Neural cell (in vitro differentiated cells): ENCODE measurements at regions not wholly inside any gene's neighbourhood (a gene's known extent, or its start where the extent isn't known, plus 50 kb on each side); places are given as distances from the start of the nearest gene placed in this dataset.

Experiments used
- H2AFZ ChIP-seq: fragments of 200-600, 300-800 bp; sonication (generic), shearing (Covaris generic); 2 replicates; pipeline ENCODE4 v1.6.0; 2014; ENCODE audit warnings: low read depth, mild to moderate bottlenecking, antibody characterized with exemption, low read length, moderate library complexity
- H3F3A ChIP-seq: fragments of 200-600 bp; shearing (Covaris generic); 2 replicates; pipeline ENCODE4 v1.6.1; 2016; ENCODE audit warnings: mild to moderate bottlenecking, moderate library complexity, mixed read lengths, antibody characterized with exemption, low read length; ENCODE audit not compliant: insufficient read depth, poor library complexity, severe bottlenecking
- H3K27ac ChIP-seq: fragments of 200-600, 300-800 bp; sonication (generic), shearing (Covaris generic); 2 replicates; pipeline ENCODE4 v1.5.1; 2014; ENCODE audit warnings: mild to moderate bottlenecking, low read length, moderate library complexity
- H3K27me3 ChIP-seq: fragments of 300-800, 200-600 bp; sonication (generic), shearing (Covaris generic); 2 replicates; pipeline ENCODE4 v1.6.0; 2014; ENCODE audit warnings: mild to moderate bottlenecking, low read depth, low read length, moderate library complexity; ENCODE audit not compliant: insufficient read depth
- H3K36me3 ChIP-seq: fragments of 300-800, 200-600 bp; sonication (generic), shearing (Covaris generic); 2 replicates; pipeline ENCODE4 v1.5.1; 2014; ENCODE audit warnings: mild to moderate bottlenecking, antibody characterized with exemption, low read length, moderate library complexity; ENCODE audit not compliant: insufficient read depth
- H3K4me2 ChIP-seq: fragments of 300-800, 200-600 bp; sonication (generic), shearing (Covaris generic); 2 replicates; pipeline ENCODE4 v1.6.0; 2014; ENCODE audit warnings: mild to moderate bottlenecking, low read length
- H3K4me3 ChIP-seq: fragments of 300-800, 200-600 bp; sonication (generic), shearing (Covaris generic); 2 replicates; pipeline ENCODE4 v1.5.1; 2014; ENCODE audit warnings: mild to moderate bottlenecking, low read length, moderate library complexity
- H3K79me2 ChIP-seq: fragments of 200-600 bp; shearing (Covaris generic); replicated peaks from 2 replicates; pipeline ENCODE4 v1.6.0; 2014; ENCODE audit warnings: mild to moderate bottlenecking, low read length, moderate library complexity; ENCODE audit not compliant: insufficient read depth
- H3K9ac ChIP-seq: fragments of 300-800, 200-600 bp; sonication (generic), shearing (Covaris generic); 2 replicates; pipeline ENCODE4 v1.6.1; 2016; ENCODE audit warnings: mild to moderate bottlenecking, low read length, mixed read lengths
- H3K9me2 ChIP-seq: fragments of 200-600 bp; shearing (Covaris generic); 2 replicates; pipeline ENCODE4 v1.6.1; 2016; ENCODE audit warnings: mild to moderate bottlenecking, low read length, mixed read lengths; ENCODE audit not compliant: insufficient read depth
- H3K9me3 ChIP-seq: fragments of 200-600, 300-800 bp; sonication (generic), shearing (Covaris generic); 2 replicates; pipeline ENCODE4 v1.6.1; 2016; ENCODE audit warnings: mild to moderate bottlenecking, mixed run types, low read length, moderate library complexity, mixed read lengths
- H4K20me1 ChIP-seq: fragments of 200-600 bp; shearing (Covaris generic); 2 replicates; pipeline ENCODE4 v1.6.1; 2016; ENCODE audit warnings: mild to moderate bottlenecking, mixed run types; ENCODE audit not compliant: insufficient read depth
- EP300 ChIP-seq: fragments of 450-650 bp; conservative IDR thresholded peaks from 2 replicates; pipeline ENCODE4 v1.6.1; 2014; ENCODE audit warnings: antibody characterized with exemption, mild to moderate bottlenecking, moderate library complexity; ENCODE audit not compliant: poor library complexity, severe bottlenecking
- EZH2 ChIP-seq: fragments of 200-600, 300-800 bp; shearing (Covaris generic), sonication (generic); IDR thresholded peaks from 2 replicates; pipeline ENCODE4 v1.6.1; 2014; ENCODE audit warnings: antibody characterized with exemption, low read length, borderline replicate concordance, mild to moderate bottlenecking; ENCODE audit not compliant: insufficient read depth, poor library complexity, severe bottlenecking
- MXI1 ChIP-seq: fragments of 450-650 bp; conservative IDR thresholded peaks from 2 replicates; pipeline ENCODE4 v1.6.1; 2014; ENCODE audit warnings: antibody characterized with exemption, mild to moderate bottlenecking; ENCODE audit not compliant: poor library complexity, severe bottlenecking
- POLR2AphosphoS5 ChIP-seq: IDR thresholded peaks from 2 replicates; pipeline ENCODE4 v1.6.1; 2012
- RAD21 ChIP-seq: fragments of 450-650 bp; conservative IDR thresholded peaks from 2 replicates; pipeline ENCODE4 v1.6.1; 2014; ENCODE audit warnings: antibody characterized with exemption, mild to moderate bottlenecking, moderate library complexity
- SMC3 ChIP-seq: fragments of 450-650 bp; conservative IDR thresholded peaks from 2 replicates; pipeline ENCODE4 v1.6.1; 2014; ENCODE audit warnings: antibody characterized with exemption, mild to moderate bottlenecking, moderate library complexity; ENCODE audit not compliant: poor library complexity
- TAF1 ChIP-seq: IDR thresholded peaks from 2 replicates; pipeline ENCODE4 v1.6.1; 2012; ENCODE audit warnings: low read depth
- TF ChIP-seq, protein P1 (sequence below): fragments of 450-650 bp; IDR thresholded peaks from 2 replicates; pipeline ENCODE4 v1.5.1; 2014; ENCODE audit warnings: antibody characterized with exemption, mild to moderate bottlenecking, moderate library complexity; ENCODE audit not compliant: poor library complexity, severe bottlenecking
- TF ChIP-seq, protein P2 (sequence below): IDR thresholded peaks from 2 replicates; pipeline ENCODE4 v1.6.1; 2012; ENCODE audit warnings: borderline replicate concordance

DNA sequence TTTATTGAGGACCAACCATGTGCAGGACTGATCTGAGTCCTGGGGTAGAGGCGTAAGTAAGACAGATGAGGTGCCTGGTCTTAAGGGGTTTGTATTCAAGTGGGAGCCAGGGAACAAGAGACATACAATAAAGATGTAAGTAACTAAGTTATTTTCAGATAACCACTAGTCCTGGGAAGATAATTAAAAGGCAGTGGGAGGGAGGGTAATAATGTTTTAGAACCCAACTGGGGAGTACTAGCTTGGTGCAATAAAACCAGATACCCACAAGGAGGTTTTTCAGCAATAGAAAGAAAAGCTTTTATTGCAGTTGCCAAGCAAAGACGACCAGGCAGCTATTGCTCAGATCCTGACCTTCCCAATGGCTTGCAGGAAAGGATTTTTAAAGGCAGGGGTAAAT is 893.7 kb downstream of the UQCRFS1 start:
- Histone ChIP-seq H3K79me2 (no peaks in the 10 kb centered on the region), H3F3A (no peaks in the 10 kb centered on the region), H3K9me3 (no peaks in the 10 kb centered on the region), H3K27me3 (no peaks in the 10 kb centered on the region), H4K20me1 (no peaks in the 10 kb centered on the region), H3K9me2 (no peaks in the 10 kb centered on the region), H3K36me3 (no peaks in the 10 kb centered on the region), H2AFZ (no peak overlapping the region), H3K27ac (no peak overlapping the region), H3K4me2 (no peak overlapping the region), H3K4me3 (no peak overlapping the region), H3K9ac (no peak overlapping the region)
- TF ChIP-seq TAF1 (no peak), EP300 (no peak), RAD21 (no peak), SMC3 (no peak), EZH2 (no peak), POLR2AphosphoS5 (no peak), MXI1 (no peak)
- TF ChIP-seq, protein P1, sequence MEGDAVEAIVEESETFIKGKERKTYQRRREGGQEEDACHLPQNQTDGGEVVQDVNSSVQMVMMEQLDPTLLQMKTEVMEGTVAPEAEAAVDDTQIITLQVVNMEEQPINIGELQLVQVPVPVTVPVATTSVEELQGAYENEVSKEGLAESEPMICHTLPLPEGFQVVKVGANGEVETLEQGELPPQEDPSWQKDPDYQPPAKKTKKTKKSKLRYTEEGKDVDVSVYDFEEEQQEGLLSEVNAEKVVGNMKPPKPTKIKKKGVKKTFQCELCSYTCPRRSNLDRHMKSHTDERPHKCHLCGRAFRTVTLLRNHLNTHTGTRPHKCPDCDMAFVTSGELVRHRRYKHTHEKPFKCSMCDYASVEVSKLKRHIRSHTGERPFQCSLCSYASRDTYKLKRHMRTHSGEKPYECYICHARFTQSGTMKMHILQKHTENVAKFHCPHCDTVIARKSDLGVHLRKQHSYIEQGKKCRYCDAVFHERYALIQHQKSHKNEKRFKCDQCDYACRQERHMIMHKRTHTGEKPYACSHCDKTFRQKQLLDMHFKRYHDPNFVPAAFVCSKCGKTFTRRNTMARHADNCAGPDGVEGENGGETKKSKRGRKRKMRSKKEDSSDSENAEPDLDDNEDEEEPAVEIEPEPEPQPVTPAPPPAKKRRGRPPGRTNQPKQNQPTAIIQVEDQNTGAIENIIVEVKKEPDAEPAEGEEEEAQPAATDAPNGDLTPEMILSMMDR = no peak
- TF ChIP-seq, protein P2, sequence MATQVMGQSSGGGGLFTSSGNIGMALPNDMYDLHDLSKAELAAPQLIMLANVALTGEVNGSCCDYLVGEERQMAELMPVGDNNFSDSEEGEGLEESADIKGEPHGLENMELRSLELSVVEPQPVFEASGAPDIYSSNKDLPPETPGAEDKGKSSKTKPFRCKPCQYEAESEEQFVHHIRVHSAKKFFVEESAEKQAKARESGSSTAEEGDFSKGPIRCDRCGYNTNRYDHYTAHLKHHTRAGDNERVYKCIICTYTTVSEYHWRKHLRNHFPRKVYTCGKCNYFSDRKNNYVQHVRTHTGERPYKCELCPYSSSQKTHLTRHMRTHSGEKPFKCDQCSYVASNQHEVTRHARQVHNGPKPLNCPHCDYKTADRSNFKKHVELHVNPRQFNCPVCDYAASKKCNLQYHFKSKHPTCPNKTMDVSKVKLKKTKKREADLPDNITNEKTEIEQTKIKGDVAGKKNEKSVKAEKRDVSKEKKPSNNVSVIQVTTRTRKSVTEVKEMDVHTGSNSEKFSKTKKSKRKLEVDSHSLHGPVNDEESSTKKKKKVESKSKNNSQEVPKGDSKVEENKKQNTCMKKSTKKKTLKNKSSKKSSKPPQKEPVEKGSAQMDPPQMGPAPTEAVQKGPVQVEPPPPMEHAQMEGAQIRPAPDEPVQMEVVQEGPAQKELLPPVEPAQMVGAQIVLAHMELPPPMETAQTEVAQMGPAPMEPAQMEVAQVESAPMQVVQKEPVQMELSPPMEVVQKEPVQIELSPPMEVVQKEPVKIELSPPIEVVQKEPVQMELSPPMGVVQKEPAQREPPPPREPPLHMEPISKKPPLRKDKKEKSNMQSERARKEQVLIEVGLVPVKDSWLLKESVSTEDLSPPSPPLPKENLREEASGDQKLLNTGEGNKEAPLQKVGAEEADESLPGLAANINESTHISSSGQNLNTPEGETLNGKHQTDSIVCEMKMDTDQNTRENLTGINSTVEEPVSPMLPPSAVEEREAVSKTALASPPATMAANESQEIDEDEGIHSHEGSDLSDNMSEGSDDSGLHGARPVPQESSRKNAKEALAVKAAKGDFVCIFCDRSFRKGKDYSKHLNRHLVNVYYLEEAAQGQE = no peak

DNA sequence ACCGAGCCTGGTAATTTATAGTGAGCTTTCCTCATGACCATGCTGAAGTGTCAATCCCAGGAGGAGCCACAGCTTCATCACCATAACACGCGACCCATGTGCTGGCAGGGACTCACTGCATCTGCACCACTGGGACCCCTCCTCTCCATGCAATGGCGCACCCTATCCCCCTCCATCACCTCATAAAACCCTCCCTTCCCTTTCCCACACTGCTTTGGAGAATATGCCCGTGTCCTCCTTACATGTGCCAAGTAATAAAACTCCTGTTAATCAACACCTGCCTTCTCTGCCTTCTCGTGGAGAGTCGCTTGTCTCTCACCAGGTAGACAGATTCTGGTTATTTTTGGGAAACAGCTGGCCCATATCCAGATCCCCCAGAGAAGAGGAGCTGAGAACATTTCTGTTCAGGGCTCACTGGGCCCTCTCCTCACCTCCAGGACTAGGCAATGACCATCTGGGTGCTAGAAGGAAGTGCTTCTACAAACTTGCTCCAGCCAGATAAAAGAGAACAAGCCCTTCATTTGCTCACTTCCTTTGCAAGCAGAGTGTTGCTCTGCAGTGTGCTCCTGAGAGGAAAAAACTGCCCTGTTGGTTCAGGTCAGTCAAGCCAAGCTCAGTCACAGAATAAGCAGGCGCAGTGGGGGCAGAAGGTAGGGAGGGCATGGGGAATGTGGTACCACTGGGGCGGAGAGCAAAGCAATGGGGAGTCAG is 894.3 kb downstream of the UQCRFS1 start:
- H3K27ac ChIP-seq = no peak overlapping the region
- no peaks in the 10 kb centered on the region for H3K9me3 ChIP-seq
- H3K79me2 ChIP-seq = no peaks in the 10 kb centered on the region
- no peak overlapping the region for H2AFZ ChIP-seq
- H3K4me2 ChIP-seq = no peak overlapping the region
- no peak for TF ChIP-seq POLR2AphosphoS5
- TF ChIP-seq, protein P1 = no peak
- TF ChIP-seq RAD21 = no peak
- no peak for TF ChIP-seq SMC3
- TF ChIP-seq, protein P2 = no peak
- no peak for TF ChIP-seq EZH2
- no peak for TF ChIP-seq MXI1
- TF ChIP-seq EP300 = no peak
- TF ChIP-seq TAF1 = no peak
- no peaks in the 10 kb centered on the region for H3K9me2 ChIP-seq
- H4K20me1 ChIP-seq = no peaks in the 10 kb centered on the region
- no peaks in the 10 kb centered on the region for H3K27me3 ChIP-seq
- no peak overlapping the region for H3K9ac ChIP-seq
- H3F3A ChIP-seq = no peaks in the 10 kb centered on the region
- no peaks in the 10 kb centered on the region for H3K36me3 ChIP-seq
- no peak overlapping the region for H3K4me3 ChIP-seq
